Inflammatory macrophage treated with lipopolysaccharide for 4 hours (primary cell): ENCODE measurements at regions not wholly inside any gene's neighbourhood (a gene's known extent, or its start where the extent isn't known, plus 50 kb on each side); places are given as distances from the start of the nearest gene placed in this dataset.

Source experiments
- DNase-seq: peaks from one replicate; pipeline ENCODE4 v3.0.0-alpha.2; 2020

DNA sequence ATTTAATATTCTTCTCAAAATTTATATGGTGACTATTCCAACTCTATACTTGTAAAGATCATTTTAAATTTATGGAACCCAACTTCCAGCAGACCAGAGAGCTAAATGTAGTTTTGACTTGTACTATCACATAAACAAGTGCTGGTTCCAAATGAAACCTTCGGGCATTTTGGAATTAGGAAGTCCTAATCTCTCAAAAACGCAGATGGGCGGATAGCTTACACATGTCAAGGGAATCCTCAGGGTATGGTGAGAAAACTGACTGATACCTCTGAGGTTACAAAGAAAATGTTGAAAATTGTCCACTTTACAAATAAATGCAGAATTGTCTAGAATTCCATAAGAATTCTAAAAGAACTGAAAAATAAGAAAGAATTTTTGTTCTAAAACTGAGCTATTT is 224.1 kb downstream of the SS18 start:
- DNase-seq, result no peak

DNA sequence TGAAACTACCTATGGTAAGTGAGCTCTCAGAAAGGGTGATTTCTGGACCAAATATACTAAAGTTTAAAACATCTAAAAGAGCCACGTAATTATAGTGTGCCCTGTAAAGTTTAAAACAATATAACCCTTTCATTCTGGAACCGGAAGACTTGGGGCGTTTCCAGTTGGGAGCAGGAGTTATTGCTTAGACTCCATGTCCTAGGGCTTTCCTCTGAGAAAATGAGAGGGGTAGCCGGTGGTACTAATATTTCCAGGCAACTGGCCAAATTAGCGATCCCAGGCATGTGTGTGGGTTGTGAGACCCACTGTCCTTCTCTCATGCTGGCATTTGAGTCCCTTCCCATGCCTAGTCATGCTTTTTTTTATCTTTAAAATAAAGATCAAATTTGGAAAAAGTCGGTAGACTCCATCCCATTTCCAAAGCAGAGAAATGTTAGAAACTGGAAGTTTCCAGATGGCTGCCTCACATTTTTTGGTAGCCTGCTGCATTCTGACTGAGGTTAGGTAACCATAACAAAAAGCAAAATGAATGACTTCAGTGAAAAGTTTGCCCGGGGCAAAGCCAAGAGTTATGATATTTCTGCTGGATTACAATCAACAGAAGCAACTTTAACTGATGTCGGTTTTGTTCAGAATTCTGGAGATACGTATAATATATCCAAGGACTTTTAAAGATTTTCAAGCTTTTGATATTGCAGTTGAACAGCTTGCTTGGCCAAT is 227.4 kb downstream of the SS18 start:
- DNase-seq, result no peak

DNA sequence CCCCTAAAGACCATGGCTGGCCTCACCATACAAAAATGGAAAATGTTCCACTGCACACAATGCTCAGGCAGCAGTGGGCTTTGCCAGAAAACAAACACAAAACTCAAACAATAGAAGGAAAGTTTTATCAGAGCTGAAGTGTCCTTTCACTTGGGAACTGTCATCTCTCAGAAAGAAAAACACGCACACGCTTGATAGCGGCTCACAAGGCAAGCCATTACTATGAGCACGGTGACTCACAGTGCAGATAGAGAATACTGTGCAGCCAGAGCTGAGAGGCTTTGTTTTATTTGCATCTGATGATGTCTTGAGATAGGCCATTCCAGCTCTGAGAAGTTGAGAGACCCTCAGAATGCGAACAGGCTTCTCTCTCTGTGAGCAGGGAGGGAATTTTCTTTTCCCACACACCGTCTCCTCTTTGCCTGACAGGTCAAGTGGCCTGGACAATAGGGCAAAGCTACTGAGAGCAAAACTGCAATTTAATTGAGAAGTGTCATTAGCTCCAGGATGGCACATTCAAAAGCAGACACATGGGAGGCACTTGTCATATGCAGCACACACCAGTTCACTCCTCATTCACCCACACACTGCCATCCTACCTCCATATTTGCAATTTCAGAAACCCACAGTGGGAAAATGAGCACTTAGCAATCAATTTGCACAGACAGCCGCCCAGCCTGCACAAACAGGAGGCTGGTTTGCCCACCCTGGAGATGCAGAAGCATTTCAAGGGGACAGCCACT is 236.6 kb downstream of the SS18 start:
- no peak for DNase-seq

DNA sequence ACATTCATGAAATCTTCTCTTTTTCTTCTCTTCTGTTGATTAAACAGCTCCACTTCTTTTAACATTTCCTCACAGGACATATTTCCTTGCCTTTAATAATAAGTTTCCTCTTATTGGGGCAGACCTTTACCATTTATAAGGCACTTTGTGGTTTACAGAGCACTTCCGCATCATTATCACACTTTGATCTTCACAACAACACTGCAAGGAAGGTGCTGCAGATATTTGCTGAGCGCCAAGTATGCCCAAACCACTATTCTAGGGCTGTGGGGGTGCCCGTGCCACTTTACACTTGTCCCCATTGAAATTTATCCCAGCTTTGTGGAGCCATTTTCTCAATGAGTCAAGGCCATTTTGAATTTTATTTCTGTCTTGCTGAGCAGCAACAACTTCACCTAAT is 246.6 kb downstream of the SS18 start:
- DNase-seq, result no peak

DNA sequence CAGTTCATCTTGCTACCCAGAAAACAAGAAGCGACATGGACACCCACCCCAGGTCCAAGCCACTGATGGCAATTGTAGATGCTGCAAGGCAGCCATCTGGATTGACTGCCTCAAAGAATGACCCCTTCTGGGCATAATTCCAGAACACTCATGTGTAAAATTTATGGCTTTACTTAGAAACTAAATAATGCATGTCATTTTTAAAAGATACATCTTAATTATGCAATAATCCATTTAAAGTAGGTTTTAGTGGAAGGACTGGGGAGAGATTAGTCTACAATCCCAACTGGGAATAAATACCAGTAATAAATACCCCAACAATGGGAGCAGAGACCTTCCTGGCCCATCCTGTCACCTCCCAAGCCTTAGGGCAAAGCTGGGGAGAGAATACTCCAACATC is 247.7 kb downstream of the SS18 start:
- no peak for DNase-seq

DNA sequence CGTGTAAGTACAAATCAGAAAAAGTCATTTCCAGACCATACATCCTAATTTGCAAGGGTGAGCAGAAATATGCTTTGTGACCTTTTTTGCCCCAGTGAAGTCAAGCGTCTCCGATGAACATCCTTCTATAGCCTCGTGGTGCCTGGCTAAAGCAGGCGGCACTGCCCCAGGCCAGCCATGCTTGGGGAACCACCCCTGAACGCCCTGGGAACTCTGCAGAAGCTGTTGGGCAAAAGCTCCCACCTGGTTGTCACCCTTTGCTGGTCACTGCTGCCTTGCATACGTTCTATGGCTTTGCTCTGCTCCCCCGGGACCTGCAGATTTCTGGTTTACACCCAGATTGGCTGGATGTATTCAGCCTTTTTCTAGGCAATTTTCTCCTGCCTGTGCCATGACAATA is 256.4 kb downstream of the SS18 start:
- no peak for DNase-seq

DNA sequence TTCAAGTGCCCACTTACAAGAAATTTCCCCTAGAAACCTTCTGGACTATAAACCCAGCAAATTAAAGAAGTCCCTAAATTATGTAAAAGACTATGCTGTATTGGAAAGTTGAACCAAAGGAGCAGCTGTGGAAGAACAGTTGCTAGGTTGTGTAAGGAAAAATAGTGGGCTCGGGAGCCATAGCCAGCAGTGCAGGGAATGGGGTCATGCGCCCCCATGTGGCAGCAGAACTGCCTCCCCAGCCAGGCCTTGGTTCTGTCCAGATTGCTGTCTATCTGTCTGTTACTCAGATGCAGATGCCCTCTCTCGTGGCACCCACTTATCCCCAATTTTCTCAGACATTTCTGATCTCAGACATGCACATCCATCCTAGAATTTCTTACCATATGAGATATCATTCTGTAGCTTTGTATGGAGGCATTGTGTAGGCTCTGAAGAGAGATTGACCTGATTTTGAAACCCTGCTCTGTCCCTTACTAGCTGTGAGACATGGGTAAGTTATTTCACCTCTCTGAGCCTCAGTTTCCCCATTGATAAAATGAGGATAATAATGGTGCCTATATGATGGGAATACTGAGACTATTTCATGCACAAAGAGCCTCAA is 258.3 kb downstream of the SS18 start:
- peak; percentile 20 for DNase-seq

DNA sequence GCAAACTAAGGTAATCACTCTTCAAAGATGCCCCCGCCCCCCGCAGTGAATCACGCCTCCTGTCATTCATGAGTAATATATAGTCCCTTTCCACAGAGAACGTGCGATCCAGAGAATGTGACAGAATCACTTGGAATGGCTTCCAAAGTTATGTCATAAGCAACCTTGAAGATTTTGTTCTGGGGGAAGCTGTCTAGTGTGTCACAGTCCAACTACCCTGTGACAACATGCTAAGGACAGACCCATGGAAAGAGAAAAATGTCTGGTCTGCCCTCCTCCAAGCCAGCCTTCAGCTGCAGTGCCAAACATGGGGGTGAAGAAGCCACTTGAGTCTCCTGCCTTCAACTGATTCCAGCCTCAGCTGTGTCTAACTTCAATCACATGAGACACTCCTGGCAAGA is 259.1 kb downstream of the SS18 start:
- no peak for DNase-seq

DNA sequence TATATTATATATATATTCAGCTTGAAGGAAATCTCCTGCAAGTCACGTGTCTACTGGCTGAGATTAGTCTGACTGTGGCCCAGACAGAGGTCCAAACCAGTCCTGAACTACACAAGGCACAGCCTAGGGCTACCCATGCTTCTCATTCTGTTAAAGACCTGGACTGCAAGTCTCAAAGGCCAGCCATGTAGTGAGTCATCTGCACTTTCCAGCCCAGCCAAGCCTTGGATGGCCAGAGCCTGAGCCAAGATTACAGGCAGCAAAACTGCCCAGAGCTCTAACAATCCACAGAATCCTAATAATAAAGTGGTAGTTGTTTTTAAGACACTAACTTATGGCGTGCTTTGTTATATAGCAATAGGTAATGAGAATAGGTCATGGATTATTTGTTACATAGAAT is 259.6 kb downstream of the SS18 start:
- DNase-seq, result no peak

DNA sequence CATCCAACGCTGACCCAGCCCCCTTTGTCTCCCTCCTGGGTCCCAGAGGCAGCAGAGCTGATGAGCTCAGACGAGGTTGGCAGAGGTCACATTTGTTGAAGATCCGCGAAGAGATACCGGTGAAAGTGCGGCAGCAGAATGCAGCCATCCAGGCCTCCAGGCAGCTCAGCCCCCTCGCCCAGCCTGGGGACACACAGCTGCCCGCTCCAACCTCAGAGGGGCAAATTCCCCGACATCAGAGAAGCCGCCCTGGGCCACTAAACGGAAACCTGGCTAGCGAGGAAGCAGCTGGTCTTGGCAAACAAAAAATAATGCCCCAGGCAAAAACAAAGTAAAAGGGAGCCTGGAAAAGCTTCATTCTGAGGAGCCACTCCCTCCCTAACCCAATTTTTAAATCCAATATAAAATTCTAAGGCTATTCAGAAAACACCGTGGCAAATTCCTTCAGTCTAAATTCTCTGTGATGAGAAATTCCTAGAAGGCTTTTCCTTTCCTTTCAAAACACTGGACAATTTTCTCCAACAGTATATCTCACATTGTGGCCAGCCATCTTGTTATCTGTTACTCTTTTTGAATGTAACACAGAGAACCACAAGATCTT is 262.4 kb downstream of the SS18 start:
- DNase-seq, result no peak

DNA sequence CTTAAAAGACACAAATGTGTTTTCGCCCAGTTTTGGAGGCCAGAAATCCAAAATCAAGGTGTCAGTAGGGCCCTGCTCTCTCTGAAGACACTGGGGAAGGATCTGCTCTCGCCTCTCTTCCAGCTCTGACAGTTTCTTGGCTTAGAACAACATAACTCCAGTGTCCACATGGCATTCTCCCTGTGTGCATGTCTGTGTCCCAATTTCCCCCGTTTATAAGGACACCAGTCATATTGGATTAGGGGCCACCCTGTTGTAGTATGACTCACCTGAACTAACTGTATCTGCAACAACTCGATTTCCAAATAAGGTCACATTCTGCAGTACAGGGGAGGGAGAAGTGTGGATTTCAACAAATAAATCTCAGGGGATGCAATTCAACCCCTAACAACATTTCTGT is 263.2 kb downstream of the SS18 start:
- DNase-seq, result no peak

DNA sequence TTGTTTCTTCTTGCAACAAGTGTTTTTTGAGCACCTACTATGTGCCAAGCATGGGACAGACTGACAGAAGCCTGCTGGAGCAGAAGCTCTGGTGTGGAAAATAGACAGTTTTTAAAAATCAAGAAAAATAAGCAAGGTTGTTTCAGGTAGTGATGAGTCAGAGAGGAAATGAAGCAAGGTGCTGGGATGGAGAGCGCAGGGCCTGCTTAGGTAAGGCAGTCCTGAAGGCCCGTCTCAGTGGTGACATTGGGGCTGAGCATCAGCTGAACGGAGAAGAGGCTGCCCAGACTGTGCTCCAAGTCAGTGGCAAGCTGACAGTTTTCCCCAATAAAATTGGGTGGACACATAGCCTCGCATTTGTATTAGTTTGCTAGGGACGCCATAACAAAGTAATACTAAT is 263.6 kb downstream of the SS18 start:
- no peak for DNase-seq

DNA sequence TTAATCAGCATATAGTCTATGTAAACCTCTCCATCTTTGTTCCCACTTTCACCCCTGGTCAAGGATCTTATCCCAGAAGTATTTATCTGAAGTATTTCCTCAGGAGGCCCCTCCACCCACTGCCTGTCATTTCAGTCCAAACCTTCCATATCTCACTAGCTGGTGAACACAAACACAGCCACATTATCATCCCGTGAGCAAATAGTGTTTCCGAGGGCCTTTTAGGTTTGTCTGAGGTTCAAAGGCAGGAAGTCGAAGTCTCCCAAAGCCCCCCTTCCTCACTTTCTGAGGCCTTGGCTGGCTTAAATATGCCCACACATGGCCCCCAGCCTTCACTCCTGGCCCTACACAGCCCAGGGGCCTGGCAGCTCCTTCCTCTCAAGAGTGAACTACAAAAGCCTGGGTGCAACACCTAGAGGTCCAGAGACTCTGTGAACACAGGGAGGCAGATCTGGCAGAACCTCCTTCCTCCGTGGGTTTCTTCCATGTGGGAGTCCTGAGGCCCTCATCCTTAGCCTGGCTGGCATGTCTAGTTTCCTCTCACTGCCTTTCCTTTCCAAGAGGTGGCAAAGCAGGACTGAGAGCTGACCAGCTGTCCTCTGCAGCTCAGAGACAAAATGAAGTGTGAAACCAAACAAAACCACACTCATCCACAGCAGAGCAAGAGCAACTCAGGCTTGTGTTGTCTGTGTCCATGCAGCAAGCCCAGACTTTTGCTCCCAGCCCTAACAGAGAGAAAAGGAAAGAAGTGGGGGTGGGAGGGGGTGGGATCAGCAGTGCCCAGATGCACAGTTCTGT is 264.2 kb downstream of the SS18 start:
- no peak for DNase-seq

DNA sequence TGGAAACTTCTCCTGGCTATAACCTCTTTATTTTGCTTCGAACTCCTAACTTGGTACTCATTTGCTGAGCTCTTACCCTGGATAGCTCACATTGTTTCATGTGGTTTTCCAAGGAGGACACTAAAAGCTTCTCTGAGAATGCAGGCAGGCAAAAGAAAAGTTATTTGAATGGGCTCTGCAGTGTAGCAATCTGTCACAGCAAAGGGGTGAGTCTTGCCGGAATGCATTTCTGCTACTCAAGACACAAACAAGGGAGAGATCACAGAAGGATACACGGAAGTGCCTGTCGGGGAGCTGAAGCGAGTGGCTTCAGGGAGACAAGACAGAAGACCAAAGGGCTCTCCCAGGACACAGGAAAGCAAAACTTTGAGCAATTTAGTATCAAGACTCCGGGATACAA is 265.4 kb downstream of the SS18 start:
- DNase-seq, result no peak

DNA sequence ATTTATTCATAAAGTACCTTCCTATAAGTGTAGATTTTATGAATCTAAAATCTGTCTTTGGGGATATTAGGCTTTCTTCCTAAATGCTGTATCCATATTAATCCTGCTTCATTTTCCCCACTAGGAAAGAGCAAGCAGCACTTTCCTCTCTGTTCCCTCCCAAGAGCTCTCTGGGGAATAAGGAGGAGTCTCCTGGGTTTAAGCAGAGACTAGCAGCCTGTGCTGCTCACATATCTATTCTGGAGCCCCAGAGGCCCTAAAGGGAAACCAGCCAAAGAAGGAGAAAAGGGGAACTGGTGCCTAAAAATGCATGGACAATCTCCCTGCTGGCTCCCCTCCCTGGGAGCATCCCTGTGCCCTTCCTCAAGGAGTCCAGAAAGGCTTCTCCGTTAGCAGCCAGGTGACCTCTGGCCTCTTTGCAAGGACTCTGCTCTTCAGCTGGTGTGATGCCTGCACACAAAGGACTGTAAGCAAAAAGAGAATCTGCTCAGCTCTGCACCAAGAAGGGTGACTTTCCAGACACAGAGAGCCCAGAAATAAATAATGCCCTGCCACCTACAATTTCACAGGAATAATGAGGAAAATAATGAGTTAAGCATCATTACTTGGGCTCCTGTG is 270.6 kb downstream of the SS18 start:
- no peak for DNase-seq

DNA sequence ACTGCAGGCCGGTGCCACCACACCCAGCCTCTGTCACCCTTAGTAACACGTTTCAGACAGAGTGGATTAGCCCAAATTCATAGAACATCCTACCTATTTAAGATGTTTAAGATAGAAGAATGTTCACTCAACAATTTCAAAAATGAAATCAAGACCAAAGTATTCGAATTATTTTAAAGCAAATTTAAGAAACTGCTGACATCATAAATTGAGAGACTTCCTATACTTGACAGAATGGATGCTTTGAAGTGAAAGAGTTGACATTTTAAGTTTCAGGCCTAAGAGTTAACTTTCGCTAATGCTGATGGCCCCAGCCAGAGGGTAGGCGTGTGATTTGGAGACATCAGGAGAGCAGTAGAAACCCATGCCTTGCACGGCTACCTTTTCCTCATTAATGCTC is 271.9 kb downstream of the SS18 start:
- no peak for DNase-seq

DNA sequence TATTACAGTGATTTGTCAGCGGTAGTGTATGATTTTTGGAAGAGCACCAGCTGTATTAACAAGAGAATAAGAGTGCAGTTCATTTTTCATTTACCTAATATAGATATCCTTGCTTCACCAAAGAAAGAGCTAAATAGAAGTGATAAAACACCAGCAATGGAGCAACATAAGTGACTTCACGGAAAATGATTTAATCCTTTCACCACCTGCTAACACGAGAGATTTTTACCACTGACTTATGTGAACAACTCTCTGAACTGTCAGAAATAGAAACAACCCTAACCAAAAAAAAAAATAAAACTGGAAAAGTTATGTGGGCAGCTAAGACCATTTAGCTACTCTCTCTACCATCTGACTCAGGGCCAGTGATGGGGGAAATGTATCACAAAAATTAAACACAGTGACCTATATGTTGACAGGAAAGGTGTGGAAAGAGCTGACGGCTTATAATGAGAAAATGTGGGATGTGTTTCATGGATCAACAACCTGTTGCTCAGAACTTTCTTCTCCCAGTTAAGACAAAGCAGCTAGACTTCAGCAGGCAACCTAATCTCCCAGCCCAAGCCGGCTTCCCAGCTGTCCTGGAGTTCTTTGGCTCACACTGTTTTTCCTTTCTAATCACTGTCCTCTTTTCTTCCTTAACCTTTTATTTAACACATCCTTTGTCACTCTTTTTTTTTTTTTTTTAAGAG is 272.7 kb downstream of the SS18 start:
- DNase-seq, result no peak

DNA sequence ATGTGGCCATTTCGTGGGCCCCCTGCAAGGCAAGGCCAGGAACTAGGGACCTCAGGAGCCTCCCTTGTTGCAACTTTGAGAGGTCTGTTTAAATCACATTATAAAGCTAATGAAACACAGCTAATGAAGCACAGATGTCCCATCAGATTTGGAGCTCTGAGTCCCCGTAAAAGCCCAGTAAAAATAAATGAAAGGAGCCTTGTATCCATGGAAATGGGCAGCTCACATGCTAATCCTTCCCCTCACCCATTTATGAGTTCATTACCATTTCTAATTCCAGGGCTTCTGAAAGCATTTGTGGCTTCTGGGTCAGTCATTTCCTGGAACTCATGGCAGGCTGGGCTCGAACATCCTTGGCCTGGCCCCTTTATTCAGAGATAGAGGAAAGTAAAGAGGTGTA is 274.8 kb downstream of the SS18 start:
- no peak for DNase-seq

DNA sequence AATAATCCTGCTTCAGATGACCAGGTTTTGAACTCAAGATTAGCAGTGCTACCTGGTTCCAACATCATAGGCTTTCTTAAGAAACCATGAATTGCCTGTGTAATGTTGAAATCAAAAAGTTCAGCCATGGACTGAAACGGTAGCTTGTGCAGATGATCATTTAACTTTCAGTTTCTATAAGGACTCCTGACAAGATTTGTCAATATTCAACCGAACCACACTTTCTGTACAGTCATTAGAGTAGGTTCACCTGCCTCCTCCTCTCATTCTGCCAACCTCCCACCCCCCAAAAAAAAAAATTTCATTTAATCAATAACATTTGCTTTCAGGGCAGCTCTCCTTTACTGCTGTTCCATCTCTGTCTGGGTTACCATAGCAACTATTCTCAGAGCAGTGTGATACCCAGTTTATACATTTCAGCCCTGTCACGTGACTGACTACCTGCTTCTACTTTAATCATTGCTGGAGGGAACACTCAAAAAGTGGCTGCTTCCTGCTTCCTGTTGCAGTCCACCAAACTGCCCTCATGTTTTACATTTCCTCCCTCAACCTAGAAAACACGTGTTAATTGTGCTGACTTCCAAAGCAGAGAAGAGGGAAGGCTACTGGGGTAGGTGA is 275.5 kb downstream of the SS18 start:
- no peak for DNase-seq

DNA sequence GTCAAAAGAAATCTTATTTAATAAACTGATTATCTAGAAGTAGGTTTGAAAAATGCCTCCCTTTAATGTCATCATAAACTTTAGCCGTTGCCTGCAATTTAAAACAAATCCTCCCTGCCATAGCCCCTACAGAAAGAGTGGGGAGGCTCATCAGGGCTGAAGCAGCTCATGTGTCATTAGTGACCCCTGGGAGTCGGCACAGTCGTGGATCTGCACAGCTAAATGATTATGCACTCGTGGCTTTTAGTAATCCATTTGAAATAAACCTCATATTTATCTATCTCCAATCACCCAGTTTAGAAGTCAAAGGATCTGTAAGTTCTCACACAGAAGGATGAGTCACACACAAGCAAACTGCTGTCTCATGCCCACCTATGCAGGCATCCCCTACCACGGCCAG is 277.3 kb downstream of the SS18 start:
- DNase-seq, result no peak

DNA sequence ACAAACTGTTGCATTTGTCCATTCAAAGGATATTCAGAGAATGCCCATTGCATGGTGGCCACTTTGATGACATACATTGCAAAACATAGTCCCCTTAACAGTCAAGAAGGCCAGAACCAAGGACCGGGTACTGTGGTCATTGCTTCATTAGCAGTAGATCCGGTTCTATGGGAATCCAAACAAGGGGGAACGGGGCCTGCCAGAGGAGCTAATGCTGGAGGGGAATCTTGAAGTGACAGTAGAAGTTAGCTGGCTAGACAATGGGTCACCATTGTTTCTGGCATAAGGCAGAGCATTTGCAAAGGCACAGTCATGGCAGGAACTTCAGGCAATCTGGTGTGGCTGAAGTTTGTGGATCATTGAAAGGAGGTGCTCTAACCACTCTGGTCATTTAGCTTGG is 279.7 kb downstream of the SS18 start:
- DNase-seq, result no peak

DNA sequence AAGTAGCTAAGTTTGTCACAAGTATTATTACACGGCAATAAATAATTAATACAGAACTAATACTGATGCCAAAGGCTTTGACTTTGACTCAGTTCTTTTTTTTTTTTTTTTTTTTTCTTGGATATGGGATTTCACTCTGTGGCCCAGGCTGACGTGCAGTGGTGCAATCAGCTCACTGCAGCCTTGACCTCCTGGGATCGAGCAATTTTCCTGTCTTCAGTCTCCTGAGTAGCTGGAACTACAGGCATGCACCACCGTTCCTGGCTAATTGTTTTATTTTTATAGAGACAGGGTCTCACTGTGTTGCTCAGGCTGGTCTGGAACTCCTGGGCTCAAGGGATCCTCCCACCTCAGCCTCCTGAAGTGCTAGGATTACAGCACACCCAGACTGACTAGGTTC is 284.5 kb downstream of the SS18 start:
- DNase-seq, result no peak
